ENCODE measurements at regions not wholly inside any gene's neighbourhood (a gene's known extent, or its start where the extent isn't known, plus 50 kb on each side); places are given as distances from the start of the nearest gene placed in this dataset.

GRCh38 chr7:15801041-15801440 lies 114.6 kb upstream of the MEOX2 start:
- DNase-seq: no peak

- DNase-seq: no peak
These were observed 111.6 kb upstream of the MEOX2 start for GRCh38 chr7:15798081-15798480.

GRCh38 chr7:15795393-15795792 lies 108.9 kb upstream of the MEOX2 start:
- DNase-seq: no peak

- DNase-seq: no peak
These were observed 108.3 kb upstream of the MEOX2 start for GRCh38 chr7:15794801-15795200.

GRCh38 chr7:15784694-15785030 lies 98.2 kb upstream of the MEOX2 start:
- no peak for DNase-seq

GRCh38 chr7:15783987-15784693 lies 97.7 kb upstream of the MEOX2 start:
- DNase-seq: no peak

- DNase-seq: no peak
These were observed 96.2 kb upstream of the MEOX2 start for GRCh38 chr7:15782656-15783055.

GRCh38 chr7:15781944-15782343 lies 95.5 kb upstream of the MEOX2 start:
- DNase-seq: no peak

GRCh38 chr7:15780271-15780670 lies 93.8 kb upstream of the MEOX2 start:
- no peak for DNase-seq

- DNase-seq: no peak
These were observed 91.7 kb upstream of the MEOX2 start for GRCh38 chr7:15778191-15778590.

GRCh38 chr7:15765753-15766152 lies 79.3 kb upstream of the MEOX2 start:
- no peak for DNase-seq

GRCh38 chr7:15764851-15765382 lies 78.4 kb upstream of the MEOX2 start:
- no peak for DNase-seq

GRCh38 chr7:15764010-15764409 lies 77.5 kb upstream of the MEOX2 start:
- no peak for DNase-seq

GRCh38 chr7:15757041-15758000 lies 70.8 kb upstream of the MEOX2 start:
- DNase-seq: no peak

- DNase-seq: no peak
These were observed 68.6 kb upstream of the MEOX2 start for GRCh38 chr7:15755061-15755460.

- DNase-seq: no peak
These were observed 67.5 kb upstream of the MEOX2 start for GRCh38 chr7:15753887-15754579.

- no peak for DNase-seq
These were observed 65.9 kb upstream of the MEOX2 start for GRCh38 chr7:15752377-15752776.

- no peak for DNase-seq
These were observed 64.8 kb upstream of the MEOX2 start for GRCh38 chr7:15751191-15751701.

GRCh38 chr7:15750727-15751126 lies 64.2 kb upstream of the MEOX2 start:
- DNase-seq: no peak

GRCh38 chr7:15749631-15750030 lies 63.1 kb upstream of the MEOX2 start:
- DNase-seq: no peak

- DNase-seq: no peak
These were observed 61.2 kb upstream of the MEOX2 start for GRCh38 chr7:15747712-15748111.

GRCh38 chr7:15747301-15747700 lies 60.8 kb upstream of the MEOX2 start:
- no peak for DNase-seq

GRCh38 chr7:15743926-15744480 lies 57.5 kb upstream of the MEOX2 start:
- no peak for DNase-seq
